Lower lobe of right lung (tissue), 2 donors: ENCODE measurements at regions not wholly inside any gene's neighbourhood (a gene's known extent, or its start where the extent isn't known, plus 50 kb on each side); places are given as distances from the start of the nearest gene placed in this dataset.
"Not testable (repeated sequence)": the region's sequence is repeated elsewhere in the genome, so short reads cannot be mapped to it uniquely, and the experiment has no call there.

Source experiments
- ATAC-seq, 2 donors: fragments of 200-7000 bp; cut with Tn5 transposase; one replicate each; pipeline ENCODE4 v1.9.1; 2020 to 2022; ENCODE audit warnings: mild to moderate bottlenecking in 2 of 2, moderate library complexity in 2 of 2
- DNase-seq: peaks from one replicate; pipeline ENCODE4 v3.0.0-alpha.2; 2020
- H3K27ac ChIP-seq: fragments of 200-600 bp; one replicate; pipeline ENCODE4 v1.8.0; 2022
- H3K27me3 ChIP-seq: fragments of 200-600 bp; one replicate; pipeline ENCODE4 v1.8.0; 2022; ENCODE audit warnings: low read depth
- H3K36me3 ChIP-seq: fragments of 200-600 bp; one replicate; pipeline ENCODE4 v1.8.0; 2022; ENCODE audit warnings: mild to moderate bottlenecking
- H3K4me1 ChIP-seq: fragments of 200-600 bp; one replicate; pipeline ENCODE4 v1.8.0; 2022
- H3K4me3 ChIP-seq: fragments of 200-600 bp; one replicate; pipeline ENCODE4 v1.8.0; 2022; ENCODE audit warnings: mild to moderate bottlenecking
- H3K9me3 ChIP-seq: fragments of 200-600 bp; one replicate; pipeline ENCODE4 v1.8.0; 2022
- intact Hi-C: fragments of 100-400 bp; cut with DNase I; formaldehyde crosslinking; loops from one replicate; pipeline ENCODE4 v1.11.0; 2022
- TF ChIP-seq, protein P1 (sequence below): fragments of 200-600 bp; IDR thresholded peaks from one replicate; pipeline ENCODE4 v1.8.0; 2022; ENCODE audit warnings: antibody characterized with exemption, mild to moderate bottlenecking
- donor health status: DM: no; HTN: yes; CAD: no; lungs with severe emphysema.

DNA sequence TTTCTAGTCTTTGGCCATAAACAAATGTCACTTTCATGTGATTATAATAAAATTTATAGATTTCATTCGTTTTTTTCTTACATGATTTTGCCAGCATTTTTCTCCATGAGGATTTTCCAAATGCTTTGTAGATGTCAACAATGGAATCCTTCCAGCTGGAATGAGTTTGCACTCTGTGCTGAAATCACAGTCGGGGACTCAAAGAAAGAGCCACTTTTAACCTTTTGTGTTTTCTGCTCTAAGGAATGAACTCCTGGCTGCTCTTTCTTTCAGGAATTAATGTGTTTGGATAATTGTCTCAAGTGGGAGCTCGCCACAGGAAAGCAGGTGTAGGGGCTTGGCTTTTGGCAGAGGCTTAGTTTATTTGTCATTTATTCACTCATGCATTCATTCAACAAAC is 372.3 kb upstream of the SALL1 start:
- no peak for ATAC-seq
- no peaks in the 10 kb centered on the region for H3K36me3 ChIP-seq
- H3K27ac ChIP-seq, result no peak overlapping the region
- intact Hi-C loops, result no loop called here
- no peak overlapping the region for H3K4me3 ChIP-seq
- no peak for DNase-seq
- no peaks in the 10 kb centered on the region for H3K4me1 ChIP-seq
- TF ChIP-seq, protein P1, sequence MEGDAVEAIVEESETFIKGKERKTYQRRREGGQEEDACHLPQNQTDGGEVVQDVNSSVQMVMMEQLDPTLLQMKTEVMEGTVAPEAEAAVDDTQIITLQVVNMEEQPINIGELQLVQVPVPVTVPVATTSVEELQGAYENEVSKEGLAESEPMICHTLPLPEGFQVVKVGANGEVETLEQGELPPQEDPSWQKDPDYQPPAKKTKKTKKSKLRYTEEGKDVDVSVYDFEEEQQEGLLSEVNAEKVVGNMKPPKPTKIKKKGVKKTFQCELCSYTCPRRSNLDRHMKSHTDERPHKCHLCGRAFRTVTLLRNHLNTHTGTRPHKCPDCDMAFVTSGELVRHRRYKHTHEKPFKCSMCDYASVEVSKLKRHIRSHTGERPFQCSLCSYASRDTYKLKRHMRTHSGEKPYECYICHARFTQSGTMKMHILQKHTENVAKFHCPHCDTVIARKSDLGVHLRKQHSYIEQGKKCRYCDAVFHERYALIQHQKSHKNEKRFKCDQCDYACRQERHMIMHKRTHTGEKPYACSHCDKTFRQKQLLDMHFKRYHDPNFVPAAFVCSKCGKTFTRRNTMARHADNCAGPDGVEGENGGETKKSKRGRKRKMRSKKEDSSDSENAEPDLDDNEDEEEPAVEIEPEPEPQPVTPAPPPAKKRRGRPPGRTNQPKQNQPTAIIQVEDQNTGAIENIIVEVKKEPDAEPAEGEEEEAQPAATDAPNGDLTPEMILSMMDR, result no peak
- H3K9me3 ChIP-seq, result no peaks in the 10 kb centered on the region
- no peaks in the 10 kb centered on the region for H3K27me3 ChIP-seq

DNA sequence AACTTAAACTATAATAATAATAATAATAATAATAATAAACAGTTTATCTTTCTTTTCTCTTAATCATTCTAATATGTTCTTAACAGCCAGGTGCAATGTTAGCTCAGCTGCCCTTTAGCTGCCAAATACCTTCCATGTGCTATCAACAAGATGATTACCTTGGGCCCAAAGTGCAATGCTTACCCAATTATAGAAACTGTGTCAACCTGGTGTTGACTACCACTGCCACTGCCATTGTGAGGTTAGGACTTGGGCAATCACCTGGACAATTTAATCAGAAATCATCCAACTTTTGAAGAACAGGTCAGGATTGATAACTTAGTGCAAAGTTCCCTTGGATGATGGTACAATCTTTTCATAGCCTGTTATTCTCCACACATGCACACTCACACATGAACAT is 371.8 kb upstream of the SALL1 start:
- intact Hi-C loops, result no loop called here
- H3K27me3 ChIP-seq, result no peaks in the 10 kb centered on the region
- no peak for DNase-seq
- TF ChIP-seq, protein P1, result no peak
- no peaks in the 10 kb centered on the region for H3K36me3 ChIP-seq
- H3K27ac ChIP-seq, result no peak overlapping the region
- no peak overlapping the region for H3K4me3 ChIP-seq
- H3K4me1 ChIP-seq, result no peaks in the 10 kb centered on the region
- no peak for ATAC-seq
- no peaks in the 10 kb centered on the region for H3K9me3 ChIP-seq

DNA sequence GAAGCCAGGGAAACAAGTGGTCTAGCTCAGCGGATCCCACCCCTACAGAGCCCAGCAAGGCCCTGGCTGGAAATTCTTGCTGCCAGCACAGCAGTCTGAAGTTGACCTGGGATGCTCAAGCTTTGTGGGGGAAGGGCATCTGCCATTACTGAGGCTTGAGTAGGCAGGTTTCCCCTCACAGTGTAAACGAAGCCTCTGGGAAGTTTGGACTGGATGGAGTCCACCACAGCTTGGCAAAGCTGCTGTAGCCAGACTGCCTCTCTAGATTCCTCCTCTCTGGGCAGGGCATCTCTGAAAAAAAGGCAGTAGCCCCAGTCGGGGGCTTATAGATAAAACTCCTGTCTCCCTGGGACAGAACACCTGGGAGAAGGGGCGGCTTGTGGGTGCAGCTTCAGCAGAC is 365.9 kb upstream of the SALL1 start:
- H3K9me3 ChIP-seq, H3K36me3 ChIP-seq, H3K4me3 ChIP-seq, DNase-seq, H3K4me1 ChIP-seq, ATAC-seq, H3K27ac ChIP-seq, intact Hi-C loops, H3K27me3 ChIP-seq: not testable (repeated sequence)

DNA sequence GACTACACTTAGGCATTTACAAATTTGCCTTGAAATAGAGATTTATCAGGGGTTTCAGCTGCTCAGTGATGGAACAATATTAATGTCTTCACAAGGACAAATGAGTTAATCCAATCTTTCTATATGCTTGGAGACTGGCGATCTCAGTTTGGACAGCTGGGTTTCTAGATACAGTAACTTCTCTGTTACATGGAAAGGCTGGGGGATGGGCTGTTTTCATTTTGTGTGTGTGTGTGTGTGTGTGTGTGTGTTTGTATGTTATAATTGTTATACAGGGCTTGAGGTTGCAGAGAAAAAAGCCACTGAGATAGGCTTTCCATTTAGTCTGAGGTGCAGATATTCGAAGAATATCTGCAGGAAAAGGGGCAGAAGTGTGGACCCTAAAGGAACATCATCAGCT is 359.3 kb upstream of the SALL1 start:
- no peaks in the 10 kb centered on the region for H3K27me3 ChIP-seq
- no peak overlapping the region for H3K4me3 ChIP-seq
- H3K9me3 ChIP-seq, result peaks cover 4% of the 10 kb centered on the region
- intact Hi-C loops, result no loop called here
- TF ChIP-seq, protein P1, result no peak
- DNase-seq, result no peak
- H3K36me3 ChIP-seq, result no peaks in the 10 kb centered on the region
- no peaks in the 10 kb centered on the region for H3K4me1 ChIP-seq
- H3K27ac ChIP-seq, result no peak overlapping the region
- no peak for ATAC-seq

DNA sequence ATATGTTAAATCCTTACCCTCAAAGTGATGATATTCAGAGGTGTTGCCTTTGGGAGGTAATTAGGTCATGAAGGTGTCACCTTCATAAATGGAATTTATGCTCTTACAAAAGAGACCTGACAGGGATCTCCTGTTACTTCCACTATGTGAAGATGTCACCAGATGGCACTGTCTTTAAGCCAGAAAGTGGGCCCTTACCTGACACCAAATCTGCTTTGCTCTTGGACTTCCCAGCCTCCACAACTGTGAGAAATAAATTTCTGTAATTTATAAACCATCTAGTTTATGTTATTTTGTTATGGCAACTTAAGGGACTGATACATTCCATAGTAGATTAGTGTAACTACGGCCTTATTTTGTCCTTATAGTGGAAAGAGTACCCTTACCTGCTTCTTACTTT is 358.3 kb upstream of the SALL1 start:
- Histone ChIP-seq H3K9me3 (peaks cover 4% of the 10 kb centered on the region), H3K4me3 (no peak overlapping the region), H3K4me1 (no peaks in the 10 kb centered on the region), H3K36me3 (no peaks in the 10 kb centered on the region), H3K27ac (no peak overlapping the region), H3K27me3 (no peaks in the 10 kb centered on the region)
- DNase-seq (no peak), ATAC-seq (no peak)
- TF ChIP-seq, protein P1, result no peak
- intact Hi-C loops, result no loop called here

DNA sequence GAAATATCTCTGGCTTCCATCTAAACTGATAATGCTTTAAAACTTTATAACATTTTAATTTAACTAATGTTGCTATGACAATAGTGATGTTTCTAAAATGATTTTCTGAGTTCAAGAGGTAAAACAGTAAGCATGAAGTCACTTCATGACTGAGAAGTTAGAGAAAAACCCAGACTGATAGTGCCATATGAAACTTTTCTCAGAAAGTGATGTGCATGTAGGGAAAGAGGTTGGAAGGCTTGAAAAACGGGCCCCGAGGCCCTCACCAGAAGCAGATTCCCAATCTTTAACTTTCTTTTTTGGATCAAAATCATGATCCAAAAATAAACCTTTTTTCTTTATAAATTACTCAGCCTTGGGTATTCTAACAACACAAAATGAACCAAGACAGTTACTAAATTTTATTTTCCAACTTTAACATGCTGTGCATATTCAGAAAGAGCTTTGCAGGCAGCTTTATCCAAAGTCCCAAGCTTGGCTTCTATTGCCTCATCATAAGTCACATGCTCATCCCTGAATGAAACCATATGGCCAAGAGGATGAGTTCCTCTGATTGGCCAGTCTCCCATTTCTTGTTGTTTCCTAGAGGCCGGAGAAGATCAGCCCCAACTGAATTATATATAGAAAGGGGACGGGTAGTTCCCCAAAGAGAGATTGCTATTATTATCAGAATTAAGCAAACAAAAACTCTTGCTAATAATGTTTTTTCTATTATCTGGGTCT is 357.6 kb upstream of the SALL1 start:
- intact Hi-C loops, result no loop called here
- DNase-seq, result no peak

More for the DNA sequence above, 357.6 kb upstream of the SALL1 start:
- H3K4me3 ChIP-seq, result no peak overlapping the region
- ATAC-seq, result no peak
- H3K36me3 ChIP-seq, result no peaks in the 10 kb centered on the region
- TF ChIP-seq, protein P1, result no peak
- H3K9me3 ChIP-seq, result peaks cover 4% of the 10 kb centered on the region
- no peaks in the 10 kb centered on the region for H3K27me3 ChIP-seq
- no peak overlapping the region for H3K27ac ChIP-seq
- no peaks in the 10 kb centered on the region for H3K4me1 ChIP-seq
